ENCODE measurements at regions not wholly inside any gene's neighbourhood (a gene's known extent, or its start where the extent isn't known, plus 50 kb on each side); places are given as distances from the start of the nearest gene placed in this dataset.
"Not testable (repeated sequence)": the region's sequence is repeated elsewhere in the genome, so short reads cannot be mapped to it uniquely, and the experiment has no call there.

DNA sequence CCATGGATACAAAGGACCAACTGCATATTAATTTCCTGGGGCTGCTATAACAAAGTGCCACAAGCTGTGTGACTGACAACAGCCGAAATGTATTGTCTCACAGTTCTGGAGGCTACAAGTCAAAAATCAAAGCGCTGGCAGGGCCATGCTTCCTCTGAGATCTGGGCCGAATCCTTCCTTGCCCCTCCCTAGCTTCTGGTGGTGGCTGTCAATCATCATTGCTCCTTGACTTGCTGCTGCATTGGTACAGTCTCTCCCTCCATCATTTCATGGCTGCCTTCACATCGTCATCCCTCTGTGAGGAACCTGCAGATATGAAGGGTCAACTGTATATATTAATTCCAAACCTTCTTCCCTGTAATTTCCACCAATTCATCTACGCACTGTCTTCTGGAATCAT is 118.3 kb downstream of the EXOC5 start:
- Histone ChIP-seq H3K27me3 (ENCODE audit: control insufficient read depth, insufficient read depth, low read length) (no peaks in the 10 kb centered on the region), H3K36me3 (ENCODE audit: control insufficient read depth, insufficient read depth, low read length) (no peaks in the 10 kb centered on the region), H3K4me3 (ENCODE audit: low read depth, low read length) (no peak overlapping the region)
- DNase-seq (ENCODE audit: low read depth) (no peak), FAIRE-seq (no peak)
- TF ChIP-seq, protein P1, sequence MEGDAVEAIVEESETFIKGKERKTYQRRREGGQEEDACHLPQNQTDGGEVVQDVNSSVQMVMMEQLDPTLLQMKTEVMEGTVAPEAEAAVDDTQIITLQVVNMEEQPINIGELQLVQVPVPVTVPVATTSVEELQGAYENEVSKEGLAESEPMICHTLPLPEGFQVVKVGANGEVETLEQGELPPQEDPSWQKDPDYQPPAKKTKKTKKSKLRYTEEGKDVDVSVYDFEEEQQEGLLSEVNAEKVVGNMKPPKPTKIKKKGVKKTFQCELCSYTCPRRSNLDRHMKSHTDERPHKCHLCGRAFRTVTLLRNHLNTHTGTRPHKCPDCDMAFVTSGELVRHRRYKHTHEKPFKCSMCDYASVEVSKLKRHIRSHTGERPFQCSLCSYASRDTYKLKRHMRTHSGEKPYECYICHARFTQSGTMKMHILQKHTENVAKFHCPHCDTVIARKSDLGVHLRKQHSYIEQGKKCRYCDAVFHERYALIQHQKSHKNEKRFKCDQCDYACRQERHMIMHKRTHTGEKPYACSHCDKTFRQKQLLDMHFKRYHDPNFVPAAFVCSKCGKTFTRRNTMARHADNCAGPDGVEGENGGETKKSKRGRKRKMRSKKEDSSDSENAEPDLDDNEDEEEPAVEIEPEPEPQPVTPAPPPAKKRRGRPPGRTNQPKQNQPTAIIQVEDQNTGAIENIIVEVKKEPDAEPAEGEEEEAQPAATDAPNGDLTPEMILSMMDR (IDR thresholded peaks at IDR 0.05; ENCODE audit: insufficient read depth, low read length, severe bottlenecking), result no peak

DNA sequence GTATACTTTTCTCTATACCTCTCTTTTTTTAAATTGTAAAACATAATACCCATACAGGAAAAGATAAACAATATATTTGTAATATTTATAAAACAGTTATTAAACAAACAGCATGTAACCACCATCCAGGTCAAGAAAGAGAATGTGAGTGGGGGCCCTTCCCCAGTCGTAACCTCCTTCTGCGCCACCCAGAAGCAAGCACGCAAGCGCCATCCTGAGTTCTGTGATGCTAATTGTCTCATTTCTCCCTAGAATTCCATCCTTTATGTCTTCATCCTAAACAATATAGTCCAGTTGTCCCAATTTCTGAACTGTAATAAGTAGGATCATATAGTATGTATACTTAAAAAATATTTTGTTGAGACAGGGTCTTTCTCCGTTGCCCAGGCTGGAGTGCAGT is 129.5 kb downstream of the EXOC5 start:
- Histone ChIP-seq H3K27me3 (ENCODE audit: control insufficient read depth, insufficient read depth, low read length) (no peaks in the 10 kb centered on the region), H3K36me3 (ENCODE audit: control insufficient read depth, insufficient read depth, low read length) (no peaks in the 10 kb centered on the region), H3K4me3 (ENCODE audit: low read depth, low read length) (no peak overlapping the region)
- TF ChIP-seq, protein P1 (IDR thresholded peaks at IDR 0.05; ENCODE audit: insufficient read depth, low read length, severe bottlenecking), result no peak
- FAIRE-seq (no peak), DNase-seq (ENCODE audit: low read depth) (no peak)

DNA sequence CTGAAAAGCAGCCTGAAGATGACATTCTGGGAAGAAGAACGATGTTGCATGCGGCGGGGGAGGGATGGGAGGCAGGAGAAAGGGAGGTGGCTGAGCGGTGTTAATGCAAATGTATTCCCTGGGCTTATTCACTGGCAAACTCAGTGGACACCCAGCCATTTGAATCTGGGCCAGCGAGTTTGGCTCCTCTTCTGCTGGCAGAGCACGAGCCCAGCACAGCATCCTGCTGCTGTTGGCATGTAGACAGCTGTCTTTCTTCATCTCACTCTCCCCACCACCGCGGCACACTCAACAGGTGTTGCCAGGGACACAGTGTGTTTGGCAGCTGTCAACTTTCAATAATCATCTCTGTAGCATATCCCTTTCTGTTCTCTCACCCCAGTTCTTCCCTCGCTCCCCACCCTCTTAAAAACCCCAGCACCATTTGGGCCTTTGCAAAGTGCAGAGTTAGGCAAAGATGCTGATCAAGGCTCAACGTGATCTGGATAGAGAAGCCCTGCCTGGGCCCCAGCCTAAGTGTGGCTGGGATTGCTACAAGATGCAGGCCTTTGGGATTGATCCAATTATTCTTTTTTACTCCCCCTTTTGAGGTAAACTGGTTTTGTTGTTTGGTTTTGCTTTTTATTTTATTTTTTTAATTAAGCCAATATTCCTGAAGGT is 131.9 kb downstream of the EXOC5 start:
- FAIRE-seq (no peak), DNase-seq (ENCODE audit: low read depth) (no peak)
- H3K4me3 ChIP-seq (ENCODE audit: low read depth, low read length), result no peak overlapping the region
- TF ChIP-seq, protein P1 (IDR thresholded peaks at IDR 0.05; ENCODE audit: insufficient read depth, low read length, severe bottlenecking), result no peak
- H3K36me3 ChIP-seq (ENCODE audit: control insufficient read depth, insufficient read depth, low read length), result no peaks in the 10 kb centered on the region
- no peaks in the 10 kb centered on the region for H3K27me3 ChIP-seq (ENCODE audit: control insufficient read depth, insufficient read depth, low read length)

DNA sequence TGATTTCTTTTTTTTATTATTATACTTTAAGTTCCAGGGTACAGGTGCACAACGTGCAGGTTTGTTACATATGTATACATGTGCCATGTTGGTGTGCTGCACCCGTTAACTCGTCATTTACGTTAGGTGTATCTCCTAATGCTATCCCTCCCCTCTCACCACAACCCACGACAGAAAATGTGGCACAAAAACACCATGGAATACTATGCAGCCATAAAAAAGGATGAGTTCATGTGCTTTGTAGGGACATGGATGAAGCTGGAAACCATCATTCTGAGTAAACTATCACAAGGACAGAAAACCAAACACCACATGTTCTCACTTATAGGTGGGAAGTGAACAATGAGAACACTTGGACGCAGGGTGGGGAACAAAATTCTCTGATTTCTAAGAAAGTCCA is 140.9 kb downstream of the EXOC5 start:
- H3K36me3 ChIP-seq (ENCODE audit: control insufficient read depth, insufficient read depth, low read length); H3K27me3 ChIP-seq (ENCODE audit: control insufficient read depth, insufficient read depth, low read length); H3K4me3 ChIP-seq (ENCODE audit: low read depth, low read length); FAIRE-seq; DNase-seq (ENCODE audit: low read depth): not testable (repeated sequence)

DNA sequence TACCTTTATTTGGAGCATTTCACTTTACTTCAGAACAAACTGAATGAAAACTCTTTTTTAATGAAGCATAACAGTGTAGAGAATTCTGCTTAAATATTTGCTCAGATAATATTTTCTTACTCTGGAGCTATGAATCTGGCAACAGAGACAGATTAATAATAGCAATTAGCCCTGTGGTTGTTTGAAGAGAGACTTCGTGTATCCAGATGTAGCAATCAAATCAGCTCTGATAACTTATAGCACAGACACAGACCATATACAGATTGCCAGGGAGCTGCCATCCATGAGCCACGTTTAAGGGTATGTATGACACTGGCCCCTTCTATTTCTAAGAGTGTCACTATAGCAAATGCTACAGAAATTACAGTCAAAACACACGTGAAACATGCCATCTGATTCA is 146.6 kb downstream of the EXOC5 start:
- no peak for DNase-seq (ENCODE audit: low read depth)
- no peak overlapping the region for H3K4me3 ChIP-seq (ENCODE audit: low read depth, low read length)
- no peak for FAIRE-seq
- H3K27me3 ChIP-seq (ENCODE audit: control insufficient read depth, insufficient read depth, low read length), result no peaks in the 10 kb centered on the region
- TF ChIP-seq, protein P1 (IDR thresholded peaks at IDR 0.05; ENCODE audit: insufficient read depth, low read length, severe bottlenecking), result no peak
- no peaks in the 10 kb centered on the region for H3K36me3 ChIP-seq (ENCODE audit: control insufficient read depth, insufficient read depth, low read length)

DNA sequence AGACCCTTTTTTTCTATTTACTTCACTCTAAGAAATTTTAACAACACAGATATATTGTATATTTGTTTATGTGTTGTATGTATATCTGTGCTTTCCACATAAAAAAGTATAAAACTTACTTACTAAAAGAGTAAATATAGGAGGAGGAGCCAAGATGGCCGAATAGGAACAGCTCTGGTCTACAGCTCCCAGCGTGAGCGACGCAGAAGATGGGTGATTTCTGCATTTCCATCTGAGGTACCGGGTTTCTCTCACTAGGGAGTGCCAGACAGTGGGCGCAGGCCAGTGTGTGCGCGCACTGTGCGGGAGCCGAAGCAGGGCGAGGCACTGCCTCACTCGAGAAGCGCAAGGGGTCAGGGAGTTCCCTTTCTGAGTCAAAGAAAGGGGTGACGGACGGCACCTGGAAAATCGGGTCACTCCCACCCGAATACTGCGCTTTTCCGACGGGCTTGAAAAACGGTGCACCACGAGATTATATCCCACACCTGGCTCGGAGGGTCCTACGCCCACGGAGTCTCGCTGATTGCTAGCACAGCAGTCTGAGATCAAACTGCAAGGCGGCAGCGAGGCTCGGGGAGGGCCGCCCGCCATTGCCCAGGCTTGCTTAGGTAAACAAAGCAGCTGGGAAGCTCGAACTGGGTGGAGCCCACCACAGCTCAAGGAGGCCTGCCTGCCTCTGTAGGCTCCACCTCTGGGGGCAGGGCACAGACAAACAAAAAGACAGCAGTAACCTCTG is 156.5 kb downstream of the EXOC5 start:
- FAIRE-seq; DNase-seq (ENCODE audit: low read depth); H3K4me3 ChIP-seq (ENCODE audit: low read depth, low read length); H3K36me3 ChIP-seq (ENCODE audit: control insufficient read depth, insufficient read depth, low read length); H3K27me3 ChIP-seq (ENCODE audit: control insufficient read depth, insufficient read depth, low read length): not testable (repeated sequence)

DNA sequence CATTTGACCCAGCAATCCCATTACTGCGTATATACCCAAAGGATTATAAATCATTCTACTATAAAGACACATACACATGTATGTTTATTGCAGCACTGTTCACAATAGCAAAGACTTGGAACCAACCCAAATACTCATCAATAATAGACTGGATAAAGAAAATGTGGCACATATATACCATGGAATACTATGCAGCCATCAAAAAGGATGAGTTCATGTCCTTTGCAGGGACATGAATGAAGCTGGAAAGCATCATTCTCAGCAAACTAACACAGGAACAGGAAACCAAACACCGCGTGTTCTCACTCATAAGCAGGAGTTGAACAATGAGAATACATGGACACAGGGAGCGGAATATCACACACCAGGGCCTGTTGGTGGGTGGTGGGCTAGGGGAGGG is 158.3 kb downstream of the EXOC5 start:
- H3K27me3 ChIP-seq (ENCODE audit: control insufficient read depth, insufficient read depth, low read length); H3K36me3 ChIP-seq (ENCODE audit: control insufficient read depth, insufficient read depth, low read length); FAIRE-seq; DNase-seq (ENCODE audit: low read depth); H3K4me3 ChIP-seq (ENCODE audit: low read depth, low read length): not testable (repeated sequence)
